H1 (cell line): ENCODE measurements at regions not wholly inside any gene's neighbourhood (a gene's known extent, or its start where the extent isn't known, plus 50 kb on each side); places are given as distances from the start of the nearest gene placed in this dataset.

Source experiments
- CTCF ChIA-PET: fragments of 300-600 bp; sonication (Branson Sonifier 250); formaldehyde crosslinking; loops from one replicate; lab custom pipeline; 2021; ENCODE audit not compliant: partially characterized antibody; lab: Charles Lee
- POLR2A ChIA-PET: fragments of 300-600 bp; sonication (Branson Sonifier 250); formaldehyde crosslinking; loops from one replicate; lab custom pipeline; 2021; ENCODE audit warnings: inconsistent platforms; ENCODE audit not compliant: partially characterized antibody; lab: Charles Lee
- DNase-seq, 2 experiments: peaks; one replicate each; pipeline versions ENCODE4 v3.0.0 to v3.0.0-alpha.2; 2010 to 2022; ENCODE audit warnings: low spot score in 2 of 2, low read depth in 1 of 2, mixed read lengths in 1 of 2
- FAIRE-seq: peaks from 2 replicates; lab custom pipeline; 2011; peaks lifted over from hg19 to GRCh38; lab: Jason Lieb, UNC
- H2AFZ ChIP-seq: 2 replicates; pipeline ENCODE4 v1.8.1; 2012; ENCODE audit warnings: low read length, inconsistent platforms
- H2AK5ac ChIP-seq: 2 replicates; pipeline ENCODE4 v1.6.1; 2013; ENCODE audit warnings: low read depth, low read length
- H2BK120ac ChIP-seq: replicated peaks from 2 replicates; pipeline ENCODE3; 2013; ENCODE audit warnings: low read depth, low read length, inconsistent platforms
- H2BK12ac ChIP-seq: 2 replicates; pipeline ENCODE4 v1.6.1; 2013; ENCODE audit warnings: low read depth, low read length
- H2BK15ac ChIP-seq: 2 replicates; pipeline ENCODE4 v1.6.1; 2013; ENCODE audit warnings: low read length
- H2BK20ac ChIP-seq: 2 replicates; pipeline ENCODE4 v1.6.1; 2013; ENCODE audit warnings: low read length
- H2BK5ac ChIP-seq: 2 replicates; pipeline ENCODE4 v1.6.1; 2013; ENCODE audit warnings: low read depth, low read length
- H3K14ac ChIP-seq: 2 replicates; pipeline ENCODE4 v1.6.1; 2013; ENCODE audit warnings: inconsistent platforms; ENCODE audit not compliant: insufficient read length
- H3K18ac ChIP-seq: 2 replicates; pipeline ENCODE4 v1.6.1; 2013; ENCODE audit warnings: low read length; ENCODE audit errors: extremely low read depth
- H3K23ac ChIP-seq: 2 replicates; pipeline ENCODE4 v1.6.1; 2013; ENCODE audit warnings: inconsistent platforms; ENCODE audit not compliant: insufficient read length
- H3K23me2 ChIP-seq: 2 replicates; pipeline ENCODE4 v1.6.1; 2013; ENCODE audit warnings: low read depth, low read length
- H3K27ac ChIP-seq: 2 replicates; pipeline ENCODE4 v1.6.1; 2011; ENCODE audit warnings: low read depth, low read length, inconsistent platforms
- H3K27me3 ChIP-seq, 4 experiments: replicated peaks in 1 of 4; 1 replicate in 1 of 4; 2 replicates in 3 of 4; pipeline versions ENCODE4 v1.6.1 to v1.8.1; 2011 to 2013; ENCODE audit warnings: low read length in 3 of 4, mild to moderate bottlenecking in 3 of 4, inconsistent platforms in 2 of 4, mixed read lengths in 2 of 4, moderate library complexity in 1 of 4; ENCODE audit not compliant: control insufficient read depth in 3 of 4, insufficient read depth in 3 of 4; ENCODE audit errors: extremely low read depth in 1 of 4
- H3K36me3 ChIP-seq, 4 experiments: 2 replicates each; pipeline versions ENCODE4 v1.6.1 to v1.8.1; 2011 to 2013; ENCODE audit warnings: mild to moderate bottlenecking in 4 of 4, low read length in 3 of 4, moderate library complexity in 2 of 4, control low read depth in 1 of 4, inconsistent platforms in 1 of 4; ENCODE audit not compliant: insufficient read depth in 4 of 4, control insufficient read depth in 2 of 4
- H3K4ac ChIP-seq: replicated peaks from 2 replicates; pipeline ENCODE3; 2013; ENCODE audit warnings: low read length, low read depth, mixed read lengths, inconsistent platforms; ENCODE audit not compliant: insufficient read length
- H3K4me1 ChIP-seq, 4 experiments: replicated peaks in 1 of 4; 1 replicate in 1 of 4; 2 replicates in 3 of 4; pipeline versions ENCODE4 v1.6.1 to v1.8.1; 2011 to 2013; ENCODE audit warnings: low read length in 3 of 4, inconsistent platforms in 2 of 4, mixed read lengths in 1 of 4; ENCODE audit not compliant: insufficient read depth in 4 of 4, control insufficient read depth in 3 of 4
- H3K4me2 ChIP-seq, 2 experiments: 2 replicates each; pipeline versions ENCODE4 v1.6.1 to v1.8.1; 2011 to 2013; ENCODE audit warnings: low read depth in 2 of 2, low read length in 2 of 2, control low read depth in 1 of 2, inconsistent platforms in 1 of 2, mild to moderate bottlenecking in 1 of 2; ENCODE audit not compliant: insufficient read depth in 1 of 2
- H3K4me3 ChIP-seq, 4 experiments: fragments of 200-600, 300-600 bp in 1 of 4; sonication (generic), shearing (Covaris generic), sonication (Bioruptor Twin) in 1 of 4; 2 replicates each; pipeline versions ENCODE4 v1.5.1 to v1.8.1; 2011 to 2016; ENCODE audit warnings: low read length in 4 of 4, low read depth in 3 of 4, control low read depth in 2 of 4, inconsistent platforms in 2 of 4, mild to moderate bottlenecking in 2 of 4, mixed read lengths in 1 of 4, moderate library complexity in 1 of 4; ENCODE audit not compliant: insufficient read depth in 2 of 4; ENCODE audit errors: extremely low read depth in 1 of 4
- H3K56ac ChIP-seq: replicated peaks from 2 replicates; pipeline ENCODE3; 2013; ENCODE audit warnings: low read depth, mild to moderate bottlenecking, mixed read lengths, low read length, inconsistent platforms; ENCODE audit not compliant: insufficient read length
- H3K79me1 ChIP-seq: 2 replicates; pipeline ENCODE4 v1.6.1; 2013; ENCODE audit warnings: low read depth, low read length, control low read depth
- H3K79me2 ChIP-seq, 2 experiments: 2 replicates each; pipeline versions ENCODE4 v1.6.1 to v1.8.1; 2012 to 2013; ENCODE audit warnings: low read length in 2 of 2, mild to moderate bottlenecking in 2 of 2, inconsistent platforms in 1 of 2; ENCODE audit not compliant: insufficient read depth in 2 of 2, control insufficient read depth in 1 of 2
- H3K9ac ChIP-seq, 4 experiments: replicated peaks in 1 of 4; 1 replicate in 1 of 4; 2 replicates in 3 of 4; pipeline versions ENCODE4 v1.6.1 to v1.8.1; 2011 to 2013; ENCODE audit warnings: low read depth in 3 of 4, low read length in 3 of 4, control low read depth in 2 of 4, mild to moderate bottlenecking in 2 of 4, moderate library complexity in 2 of 4, inconsistent platforms in 1 of 4; ENCODE audit errors: extremely low read depth in 1 of 4
- H3K9me3 ChIP-seq, 2 experiments: 2 replicates each; pipeline versions ENCODE4 v1.6.1 to v1.8.1; 2012 to 2013; ENCODE audit warnings: mild to moderate bottlenecking in 2 of 2, moderate library complexity in 2 of 2, control low read depth in 1 of 2, inconsistent platforms in 1 of 2, low read depth in 1 of 2, low read length in 1 of 2, mixed read lengths in 1 of 2; ENCODE audit not compliant: insufficient read depth in 2 of 2
- H4K20me1 ChIP-seq, 2 experiments: replicated peaks in 1 of 2; 2 replicates each; pipeline versions ENCODE3 to v1.8.1; 2011 to 2013; ENCODE audit warnings: inconsistent platforms in 2 of 2, low read length in 2 of 2, mild to moderate bottlenecking in 1 of 2; ENCODE audit not compliant: insufficient read depth in 2 of 2, control insufficient read depth in 1 of 2
- H4K5ac ChIP-seq: 2 replicates; pipeline ENCODE4 v1.6.1; 2013; ENCODE audit warnings: low read length, low read depth, mixed read lengths, inconsistent platforms; ENCODE audit not compliant: insufficient read length
- H4K8ac ChIP-seq: 2 replicates; pipeline ENCODE4 v1.8.0; 2013; ENCODE audit warnings: mild to moderate bottlenecking, moderate library complexity, low read length, inconsistent platforms; ENCODE audit not compliant: insufficient read depth; ENCODE audit errors: extremely low read depth
- H4K91ac ChIP-seq: replicated peaks from 2 replicates; pipeline ENCODE3; 2013; ENCODE audit warnings: low read length, mixed read lengths, inconsistent platforms; ENCODE audit not compliant: insufficient read length
- ATF2 ChIP-seq: IDR thresholded peaks from 2 replicates; pipeline ENCODE4 v1.6.1; 2012; ENCODE audit warnings: low read length, inconsistent platforms
- E2F6 ChIP-seq: IDR thresholded peaks from 2 replicates; pipeline ENCODE4 v1.6.1; 2012; ENCODE audit warnings: inconsistent platforms
- RAD21 ChIP-seq, 2 experiments: IDR thresholded peaks in 1 of 2; conservative IDR thresholded peaks in 1 of 2; 2 replicates each; pipeline ENCODE4 v1.6.1; 2011; ENCODE audit warnings: low read depth in 2 of 2, low read length in 2 of 2, improper control_type of control experiment in 1 of 2, inconsistent platforms in 1 of 2, mild to moderate bottlenecking in 1 of 2, moderate library complexity in 1 of 2
- SAP30 ChIP-seq: fragments of 300-600 bp; sonication (generic); IDR thresholded peaks from 2 replicates; pipeline ENCODE4 v1.7.1; 2012; ENCODE audit warnings: low read length, moderate library complexity, mild to moderate bottlenecking, inconsistent platforms; ENCODE audit not compliant: insufficient read depth, insufficient replicate concordance
- SP1 ChIP-seq: IDR thresholded peaks from 2 replicates; pipeline ENCODE4 v1.6.1; 2011; ENCODE audit warnings: low read depth, low read length
- SP2 ChIP-seq: IDR thresholded peaks from 2 replicates; pipeline ENCODE4 v1.6.1; 2012; ENCODE audit warnings: mild to moderate bottlenecking, low read length, inconsistent platforms
- WGBS, 2 experiments: shearing (Covaris generic) in 1 of 2; methylation state at CpG; one replicate each; pipeline versions ENCODE4 v1.1.6 to v1.1.7; 2013 to 2015; ENCODE audit warnings: low lambda C conversion rate in 2 of 2, mixed read lengths in 2 of 2, inconsistent platforms in 1 of 2, low coverage in 1 of 2, missing lambda C conversion rate in 1 of 2; ENCODE audit not compliant: insufficient replicate concordance in 2 of 2, insufficient coverage in 1 of 2, insufficient read length in 1 of 2; ENCODE audit errors: extremely low coverage in 1 of 2, missing lambda C conversion rate in 1 of 2; 5-methylcytosine and 5-hydroxymethylcytosine counted together

DNA sequence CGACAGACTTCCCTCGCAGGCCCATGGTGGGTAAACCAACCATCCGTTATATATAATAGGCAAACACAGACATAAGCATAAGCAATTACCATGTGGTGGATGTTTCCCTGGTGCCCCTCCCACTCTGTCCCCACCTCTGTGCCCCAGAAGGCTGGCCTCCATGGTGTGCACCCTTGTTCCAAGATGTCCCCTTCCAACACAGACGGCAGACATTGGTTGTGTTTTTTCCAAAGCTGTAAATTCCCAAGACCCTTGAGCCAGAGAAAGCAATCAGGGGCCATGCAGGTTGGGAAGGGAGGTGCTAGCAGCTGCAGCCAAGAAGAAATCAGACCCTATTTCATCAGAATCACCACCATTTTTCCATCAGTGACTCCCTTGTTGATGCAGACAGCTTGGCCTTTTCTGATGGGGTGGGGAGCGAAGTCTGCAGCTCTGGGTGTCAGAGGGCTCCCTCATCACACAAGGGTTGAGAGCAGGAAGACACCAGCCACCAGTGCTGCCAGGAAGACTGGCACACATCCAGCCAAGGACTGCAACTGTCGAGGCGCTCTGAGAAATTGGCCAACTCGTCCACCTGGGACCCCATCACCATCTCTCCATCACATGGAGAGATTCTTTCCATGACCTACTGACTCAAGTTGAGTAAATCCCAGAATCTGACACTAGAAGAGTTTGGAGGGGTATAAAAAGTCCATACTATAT, 86.8 kb upstream of the CHST15 start:
- Histone ChIP-seq H2BK20ac (no peak overlapping the region), H3K23ac (no peak overlapping the region), H2BK120ac (no peak overlapping the region), H3K79me1 (no peaks in the 10 kb centered on the region), H4K20me1 (peaks cover 0 to 2% of the 10 kb centered on the region in 2 experiments), H2BK5ac (no peak overlapping the region), H3K14ac (no peak overlapping the region), H2BK15ac (no peak overlapping the region), H3K4me3 (no peak overlapping the region), H4K91ac (no peak overlapping the region), H2BK12ac (no peak overlapping the region), H2AFZ (no peak overlapping the region), H3K23me2 (no peaks in the 10 kb centered on the region), H4K8ac (no peak overlapping the region), H3K56ac (no peak overlapping the region), H3K4me2 (no peak overlapping the region), H4K5ac (no peak overlapping the region), H3K18ac (no peak overlapping the region), H3K4me1 (no peaks in the 10 kb centered on the region; a peak in 2 of 7 replicates), H3K4ac (no peak overlapping the region), H3K27me3 (no peaks in the 10 kb centered on the region), H3K27ac (no peak overlapping the region), H2AK5ac (no peak overlapping the region), H3K36me3 (no peaks in the 10 kb centered on the region), H3K9ac (no peak overlapping the region), H3K79me2 (no peaks in the 10 kb centered on the region), H3K9me3 (no peaks in the 10 kb centered on the region)
- FAIRE-seq (no peak), DNase-seq (peak in 1 of 2 experiments; percentile 20)
- POLR2A ChIA-PET: no interaction called here
- 83% methylated on average over 8 of the region's 8 CpGs; no CpG with 5 or more reads in 1 of the 2 experiments for WGBS, 2 experiments
- TF ChIP-seq RAD21 (IDR thresholded peaks at IDR 0.05 in 1 of 2, conservative IDR thresholded peaks at IDR 0.05 in 1 of 2; ENCODE audit: low read depth in 2 of 2, low read length in 2 of 2): no peak
- TF ChIP-seq SP2: no peak
- no peak for TF ChIP-seq E2F6
- no peak for TF ChIP-seq SAP30
- TF ChIP-seq SP1: no peak
- no peak for TF ChIP-seq ATF2
- CTCF ChIA-PET: interaction anchor here (0.6 to 1.4 kb wide), 3 partner anchors 24 to 167 kb away, joined by 3 to 4 read pairs (median 3); no protein-coding TSS in a partner anchor
